GM23338 (cell line): ENCODE measurements at regions not wholly inside any gene's neighbourhood (a gene's known extent, or its start where the extent isn't known, plus 50 kb on each side); places are given as distances from the start of the nearest gene placed in this dataset.

ENCODE experiments used
- ATAC-seq: fragments of 200-7000 bp; cut with Tn5 transposase; 3 replicates; pipeline ENCODE4 v1.9.1; 2020
- DNase-seq: peaks from one replicate; pipeline ENCODE4 v3.0.0-alpha.2; 2015; ENCODE audit warnings: low spot score
- H2AFZ ChIP-seq: fragments of 200-600 bp; sonication (generic); 2 replicates; pipeline ENCODE4 v1.8.0; 2016; ENCODE audit warnings: antibody characterized with exemption, mild to moderate bottlenecking, moderate library complexity
- H3F3A ChIP-seq: fragments of 200-600 bp; sonication (generic); replicated peaks from 2 replicates; pipeline ENCODE4 v1.8.0; 2017; ENCODE audit warnings: antibody characterized with exemption, mixed run types, low read depth
- H3K27ac ChIP-seq: fragments of 200-600 bp; sonication (generic); 2 replicates; pipeline ENCODE4 v1.6.1; 2016; ENCODE audit warnings: low read depth
- H3K27me3 ChIP-seq: fragments of 200-600 bp; sonication (generic); 2 replicates; pipeline ENCODE4 v1.8.0; 2016; ENCODE audit warnings: mild to moderate bottlenecking, mixed run types, moderate library complexity; ENCODE audit not compliant: insufficient read depth
- H3K36me3 ChIP-seq: fragments of 200-600 bp; sonication (generic); 2 replicates; pipeline ENCODE4 v1.8.0; 2016; ENCODE audit warnings: mild to moderate bottlenecking; ENCODE audit not compliant: insufficient read depth
- H3K4me1 ChIP-seq: fragments of 200-600 bp; sonication (generic); 2 replicates; pipeline ENCODE4 v1.8.0; 2016; ENCODE audit warnings: mild to moderate bottlenecking, moderate library complexity; ENCODE audit not compliant: insufficient read depth
- H3K4me2 ChIP-seq: fragments of 200-600 bp; sonication (generic); 2 replicates; pipeline ENCODE4 v1.7.1; 2017; ENCODE audit warnings: mixed run types
- H3K4me3 ChIP-seq: fragments of 200-600 bp; sonication (generic); 2 replicates; pipeline ENCODE4 v1.6.1; 2016; ENCODE audit warnings: mixed run types
- H3K79me2 ChIP-seq: fragments of 200-600 bp; sonication (generic); replicated peaks from 2 replicates; pipeline ENCODE4 v1.8.0; 2017; ENCODE audit warnings: mild to moderate bottlenecking; ENCODE audit not compliant: insufficient read depth
- H3K9me2 ChIP-seq: fragments of 200-600 bp; sonication (generic); 2 replicates; pipeline ENCODE4 v1.8.0; 2017; ENCODE audit not compliant: insufficient read depth
- H4K20me1 ChIP-seq: fragments of 200-600 bp; sonication (generic); replicated peaks from 2 replicates; pipeline ENCODE4 v1.8.0; 2017; ENCODE audit warnings: mild to moderate bottlenecking; ENCODE audit not compliant: insufficient read depth
- H3K27ac Mint-ChIP-seq: 2 replicates; pipeline ENCODE4 v1.8.0; 2020; ENCODE audit warnings: inconsistent platforms, mild to moderate bottlenecking, moderate library complexity, mixed read lengths
- H3K27me3 Mint-ChIP-seq: 3 replicates; pipeline ENCODE4 v1.8.0; 2022; ENCODE audit warnings: low read depth, mild to moderate bottlenecking, moderate library complexity, mixed read lengths, inconsistent platforms; ENCODE audit not compliant: insufficient read depth, poor library complexity
- H3K36me3 Mint-ChIP-seq: 3 replicates; pipeline ENCODE4 v1.8.0; 2021; ENCODE audit warnings: low read depth, mild to moderate bottlenecking, inconsistent platforms, moderate library complexity, mixed read lengths
- H3K4me1 Mint-ChIP-seq: 3 replicates; pipeline ENCODE4 v1.8.0; 2020; ENCODE audit warnings: mild to moderate bottlenecking, inconsistent platforms, mixed read lengths
- H3K4me3 Mint-ChIP-seq: 3 replicates; pipeline ENCODE4 v1.8.0; 2021; ENCODE audit warnings: moderate library complexity, mild to moderate bottlenecking, inconsistent platforms, mixed read lengths
- H3K9me3 Mint-ChIP-seq: 3 replicates; pipeline ENCODE4 v1.8.0; 2020; ENCODE audit warnings: moderate library complexity, mild to moderate bottlenecking, inconsistent platforms, mixed read lengths
- CREB1 ChIP-seq: fragments of 250-450 bp; sonication (Bioruptor Pico); IDR thresholded peaks from 2 replicates; pipeline ENCODE4 v1.5.0; 2020; ENCODE audit warnings: low read depth, mild to moderate bottlenecking, moderate library complexity
- EZH2 ChIP-seq: fragments of 200-600 bp; sonication (generic); IDR thresholded peaks from one replicate; pipeline ENCODE4 v1.8.0; 2017; ENCODE audit warnings: antibody characterized with exemption, mild to moderate bottlenecking, low read depth; ENCODE audit not compliant: unreplicated experiment
- JUNB ChIP-seq: IDR thresholded peaks from one replicate; pipeline ENCODE4 v1.6.1; 2016; ENCODE audit warnings: antibody characterized with exemption; ENCODE audit not compliant: unreplicated experiment
- POLR2AphosphoS5 ChIP-seq: IDR thresholded peaks from 2 replicates; pipeline ENCODE4 v1.6.1; 2016; ENCODE audit warnings: antibody characterized with exemption, low read depth
- STAT1 ChIP-seq: IDR thresholded peaks from one replicate; pipeline ENCODE4 v1.6.1; 2016; ENCODE audit warnings: antibody characterized with exemption; ENCODE audit not compliant: unreplicated experiment
- ZNF114 ChIP-seq: fragments of 250-450 bp; sonication (Bioruptor Pico); IDR thresholded peaks from 2 replicates; pipeline ENCODE4 v1.5.0; 2020; ENCODE audit warnings: mild to moderate bottlenecking, moderate library complexity
- ZNF331 ChIP-seq: fragments of 250-450 bp; sonication (Bioruptor Pico); IDR thresholded peaks from 2 replicates; pipeline ENCODE4 v1.5.0; 2020; ENCODE audit warnings: low read depth, mild to moderate bottlenecking, moderate library complexity
- TF ChIP-seq, protein P1 (sequence below): IDR thresholded peaks from 2 replicates; pipeline ENCODE4 v1.6.1; 2016; ENCODE audit warnings: antibody characterized with exemption
- TF ChIP-seq, protein P2 (sequence below), 2 experiments: fragments of 200-600 bp in 1 of 2; sonication (generic) in 1 of 2; conservative IDR thresholded peaks; 2 replicates each; pipeline versions ENCODE4 v1.5.1 to v1.6.1; 2016 to 2017; ENCODE audit warnings: antibody characterized with exemption in 2 of 2, low read depth in 2 of 2, mild to moderate bottlenecking in 2 of 2, moderate library complexity in 1 of 2

DNA sequence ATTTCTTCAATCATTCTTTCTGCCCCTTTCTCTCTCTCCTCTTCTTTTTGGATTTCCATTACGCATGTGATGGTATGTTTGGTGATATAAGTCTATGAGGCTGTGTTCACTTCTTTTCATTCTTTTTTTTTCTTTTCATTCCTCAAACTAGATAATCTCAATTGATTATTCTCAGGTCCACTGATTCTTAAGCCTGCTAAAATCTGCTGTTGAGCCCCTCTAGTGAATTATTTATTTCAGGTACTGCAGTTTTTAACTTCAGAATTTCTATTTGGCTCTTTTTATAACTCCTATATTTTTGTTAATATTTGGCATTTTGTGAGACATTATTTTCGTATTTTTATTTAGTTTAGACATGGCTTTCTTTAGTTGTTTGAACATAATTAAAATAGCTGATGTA is 671.3 kb upstream of the NECTIN3 start:
- H3K36me3 Mint-ChIP-seq = no peaks in the 10 kb centered on the region; the same call in 2 of the 3 replicates
- Histone ChIP-seq H2AFZ (no peak overlapping the region), H3K79me2 (no peaks in the 10 kb centered on the region), H3F3A (no peaks in the 10 kb centered on the region), H3K27me3 (no peaks in the 10 kb centered on the region), H3K36me3 (no peaks in the 10 kb centered on the region), H3K9me2 (peaks cover 4% of the 10 kb centered on the region; the same call in 1 of the 2 replicates), H3K4me1 (no peaks in the 10 kb centered on the region), H4K20me1 (no peaks in the 10 kb centered on the region), H3K27ac (no peak overlapping the region), H3K4me3 (no peak overlapping the region), H3K4me2 (no peak overlapping the region)
- H3K27ac Mint-ChIP-seq = no peak overlapping the region
- no peak for ATAC-seq
- no peaks in the 10 kb centered on the region for H3K4me1 Mint-ChIP-seq
- peaks cover 7% of the 10 kb centered on the region; the same call in 2 of the 3 replicates for H3K9me3 Mint-ChIP-seq
- TF ChIP-seq ZNF331 (CRISPR knock-in tag) (no peak), CREB1 (CRISPR knock-in tag) (no peak), STAT1 (no peak), POLR2AphosphoS5 (no peak), JUNB (no peak), ZNF114 (CRISPR knock-in tag) (no peak)
- TF ChIP-seq, protein P1, sequence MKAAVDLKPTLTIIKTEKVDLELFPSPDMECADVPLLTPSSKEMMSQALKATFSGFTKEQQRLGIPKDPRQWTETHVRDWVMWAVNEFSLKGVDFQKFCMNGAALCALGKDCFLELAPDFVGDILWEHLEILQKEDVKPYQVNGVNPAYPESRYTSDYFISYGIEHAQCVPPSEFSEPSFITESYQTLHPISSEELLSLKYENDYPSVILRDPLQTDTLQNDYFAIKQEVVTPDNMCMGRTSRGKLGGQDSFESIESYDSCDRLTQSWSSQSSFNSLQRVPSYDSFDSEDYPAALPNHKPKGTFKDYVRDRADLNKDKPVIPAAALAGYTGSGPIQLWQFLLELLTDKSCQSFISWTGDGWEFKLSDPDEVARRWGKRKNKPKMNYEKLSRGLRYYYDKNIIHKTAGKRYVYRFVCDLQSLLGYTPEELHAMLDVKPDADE = no peak
- TF ChIP-seq, protein P2, sequence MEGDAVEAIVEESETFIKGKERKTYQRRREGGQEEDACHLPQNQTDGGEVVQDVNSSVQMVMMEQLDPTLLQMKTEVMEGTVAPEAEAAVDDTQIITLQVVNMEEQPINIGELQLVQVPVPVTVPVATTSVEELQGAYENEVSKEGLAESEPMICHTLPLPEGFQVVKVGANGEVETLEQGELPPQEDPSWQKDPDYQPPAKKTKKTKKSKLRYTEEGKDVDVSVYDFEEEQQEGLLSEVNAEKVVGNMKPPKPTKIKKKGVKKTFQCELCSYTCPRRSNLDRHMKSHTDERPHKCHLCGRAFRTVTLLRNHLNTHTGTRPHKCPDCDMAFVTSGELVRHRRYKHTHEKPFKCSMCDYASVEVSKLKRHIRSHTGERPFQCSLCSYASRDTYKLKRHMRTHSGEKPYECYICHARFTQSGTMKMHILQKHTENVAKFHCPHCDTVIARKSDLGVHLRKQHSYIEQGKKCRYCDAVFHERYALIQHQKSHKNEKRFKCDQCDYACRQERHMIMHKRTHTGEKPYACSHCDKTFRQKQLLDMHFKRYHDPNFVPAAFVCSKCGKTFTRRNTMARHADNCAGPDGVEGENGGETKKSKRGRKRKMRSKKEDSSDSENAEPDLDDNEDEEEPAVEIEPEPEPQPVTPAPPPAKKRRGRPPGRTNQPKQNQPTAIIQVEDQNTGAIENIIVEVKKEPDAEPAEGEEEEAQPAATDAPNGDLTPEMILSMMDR (conservative IDR thresholded peaks at IDR 0.05; ENCODE audit: low read depth in 2 of 2) = no peak
- no peaks in the 10 kb centered on the region for H3K27me3 Mint-ChIP-seq
- no peak overlapping the region for H3K4me3 Mint-ChIP-seq
- DNase-seq = no peak

DNA sequence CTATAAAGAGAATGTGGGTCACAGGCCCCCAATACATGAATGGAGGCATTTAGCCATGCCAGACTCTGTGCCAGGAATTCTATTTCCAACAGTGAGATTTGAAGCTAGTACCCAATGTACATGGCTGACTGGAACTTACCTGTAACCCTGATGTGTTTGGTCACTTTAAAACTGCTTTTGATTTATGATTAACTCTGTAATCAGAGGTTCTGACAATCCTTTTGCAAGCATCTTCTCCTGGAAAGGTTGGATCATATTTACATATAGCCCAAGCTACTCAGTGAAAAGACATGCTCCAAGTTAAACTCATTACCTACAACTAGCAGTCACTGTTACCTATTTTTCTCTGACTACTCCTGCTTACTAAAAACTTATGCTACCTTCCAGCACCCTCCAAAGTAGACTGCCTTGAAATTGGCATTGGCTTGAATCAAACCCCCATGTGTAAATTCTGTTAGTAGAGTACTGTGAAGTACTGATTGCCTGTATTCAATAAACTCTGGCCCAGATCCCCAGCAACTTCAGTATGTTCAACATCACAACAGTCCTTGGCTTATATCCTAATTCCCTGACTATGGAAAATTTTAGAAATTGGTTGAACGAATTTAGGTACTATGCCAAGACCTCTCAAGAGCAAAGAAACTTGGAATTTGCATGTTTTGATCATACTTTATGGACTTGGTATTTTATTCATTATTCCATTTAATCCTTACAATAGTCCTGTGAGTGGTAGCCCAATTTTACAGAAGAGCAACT is 665.6 kb upstream of the NECTIN3 start:
- no peaks in the 10 kb centered on the region for H3K79me2 ChIP-seq
- ATAC-seq (no peak), DNase-seq (no peak)
- no peak overlapping the region for H3K4me2 ChIP-seq
- no peak overlapping the region for H3K27ac ChIP-seq
- no peaks in the 10 kb centered on the region for H3K4me1 Mint-ChIP-seq
- H3K36me3 Mint-ChIP-seq = no peaks in the 10 kb centered on the region
- H3K9me3 Mint-ChIP-seq = peaks cover 5% of the 10 kb centered on the region; the same call in 1 of the 3 replicates
- H3F3A ChIP-seq = no peaks in the 10 kb centered on the region
- H3K4me3 ChIP-seq = no peak overlapping the region
- no peaks in the 10 kb centered on the region for H4K20me1 ChIP-seq
- 0 out of 2 replicates have a peak overlapping the region, but pooled peaks have one; percentile 8 for H2AFZ ChIP-seq
- no peak overlapping the region for H3K27ac Mint-ChIP-seq
- H3K36me3 ChIP-seq = no peaks in the 10 kb centered on the region
- H3K27me3 ChIP-seq = no peaks in the 10 kb centered on the region
- H3K27me3 Mint-ChIP-seq = peaks cover 2% of the 10 kb centered on the region
- no peak overlapping the region for H3K4me3 Mint-ChIP-seq
- TF ChIP-seq ZNF331 (CRISPR knock-in tag) (no peak), EZH2 (no peak)
- no peaks in the 10 kb centered on the region for H3K9me2 ChIP-seq
- no peaks in the 10 kb centered on the region for H3K4me1 ChIP-seq
